IMR-90 (cell line): ENCODE measurements at regions not wholly inside any gene's neighbourhood (a gene's known extent, or its start where the extent isn't known, plus 50 kb on each side); places are given as distances from the start of the nearest gene placed in this dataset.

Experiments
- ATAC-seq: fragments of 200-7000 bp; cut with Tn5 transposase; 2 replicates; pipeline ENCODE4 v1.9.1; 2020; ENCODE audit warnings: low read depth, mild to moderate bottlenecking, moderate library complexity
- BruUV-seq: library from RNA; stranded (reverse); fragments of 400-500 nt; replicated peaks from 2 replicates; lab custom pipeline; 2021; lab: Mats Ljungman, UMichigan
- CTCF ChIA-PET: fragments of 300-600 bp; formaldehyde crosslinking; extraction: SDS; loops from one replicate; lab custom pipeline; 2021; ENCODE audit warnings: antibody characterized with exemption; lab: Yijun Ruan, JAX
- POLR2A ChIA-PET: fragments of 300-600 bp; sonication (Branson Sonifier 250); formaldehyde crosslinking; loops from one replicate; lab custom pipeline; 2022; ENCODE audit warnings: antibody characterized with exemption; ENCODE audit not compliant: unreplicated experiment; lab: Charles Lee
- DNase-seq: peaks from one replicate; pipeline ENCODE4 v3.0.0; 2013
- H2AFZ ChIP-seq: replicated peaks from 2 replicates; pipeline ENCODE3; 2013; ENCODE audit warnings: low read length, mild to moderate bottlenecking; ENCODE audit not compliant: poor library complexity
- H2AK5ac ChIP-seq: 2 replicates; pipeline ENCODE4 v1.6.1; 2013; ENCODE audit warnings: low read depth, low read length, inconsistent platforms
- H2AK9ac ChIP-seq: replicated peaks from 2 replicates; pipeline ENCODE3; 2013; ENCODE audit warnings: mild to moderate bottlenecking, low read depth, low read length, moderate library complexity; ENCODE audit not compliant: poor library complexity
- H2BK120ac ChIP-seq: 2 replicates; pipeline ENCODE4 v1.6.1; 2013; ENCODE audit warnings: low read depth, low read length, inconsistent platforms
- H2BK15ac ChIP-seq: 3 replicates; pipeline ENCODE4 v1.6.1; 2013; ENCODE audit warnings: low read depth, low read length, inconsistent platforms
- H2BK20ac ChIP-seq: 2 replicates; pipeline ENCODE4 v1.6.1; 2013; ENCODE audit warnings: low read depth, mild to moderate bottlenecking, inconsistent platforms, low read length, moderate library complexity
- H2BK5ac ChIP-seq: 2 replicates; pipeline ENCODE4 v1.6.1; 2013; ENCODE audit warnings: mild to moderate bottlenecking, low read depth, low read length, inconsistent platforms; ENCODE audit not compliant: poor library complexity, severe bottlenecking
- H3K14ac ChIP-seq: replicated peaks from 2 replicates; pipeline ENCODE4 v1.6.1; 2013; ENCODE audit warnings: low read depth, low read length, inconsistent platforms
- H3K18ac ChIP-seq: 2 replicates; pipeline ENCODE4 v1.6.1; 2013; ENCODE audit warnings: low read depth, low read length, control low read depth
- H3K23ac ChIP-seq: 2 replicates; pipeline ENCODE4 v1.6.1; 2013; ENCODE audit warnings: low read depth, low read length, inconsistent platforms
- H3K27ac ChIP-seq: 2 replicates; pipeline ENCODE4 v1.5.1; 2013; ENCODE audit warnings: mild to moderate bottlenecking, control low read depth, low read length; ENCODE audit not compliant: insufficient read depth
- H3K27me3 ChIP-seq: 2 replicates; pipeline ENCODE4 v1.6.1; 2013; ENCODE audit warnings: low read length; ENCODE audit not compliant: control insufficient read depth, insufficient read depth
- H3K36me3 ChIP-seq: 2 replicates; pipeline ENCODE4 v1.6.1; 2013; ENCODE audit warnings: low read length, mixed read lengths; ENCODE audit not compliant: control insufficient read depth, insufficient read depth
- H3K4ac ChIP-seq: 2 replicates; pipeline ENCODE4 v1.6.1; 2013; ENCODE audit warnings: low read depth, low read length, inconsistent platforms
- H3K4me1 ChIP-seq: 2 replicates; pipeline ENCODE4 v1.6.1; 2013; ENCODE audit warnings: low read length, mixed read lengths; ENCODE audit not compliant: control insufficient read depth, insufficient read depth
- H3K4me2 ChIP-seq: 2 replicates; pipeline ENCODE4 v1.6.1; 2013; ENCODE audit warnings: low read depth, mild to moderate bottlenecking, control low read depth, low read length, moderate library complexity
- H3K4me3 ChIP-seq: 2 replicates; pipeline ENCODE4 v1.5.1; 2013; ENCODE audit warnings: low read depth, mild to moderate bottlenecking, control low read depth, low read length, moderate library complexity; ENCODE audit not compliant: insufficient read depth
- H3K56ac ChIP-seq: 2 replicates; pipeline ENCODE4 v1.6.1; 2013; ENCODE audit warnings: low read length, inconsistent platforms; ENCODE audit not compliant: insufficient read depth; ENCODE audit errors: extremely low read depth
- H3K79me1 ChIP-seq, 2 experiments: 2 replicates each; pipeline ENCODE4 v1.6.1; 2013; ENCODE audit warnings: low read length in 2 of 2, inconsistent platforms in 1 of 2, low read depth in 1 of 2
- H3K9ac ChIP-seq: 2 replicates; pipeline ENCODE4 v1.6.1; 2013; ENCODE audit warnings: low read depth, low read length, control low read depth
- H3K9me1 ChIP-seq: 2 replicates; pipeline ENCODE4 v1.6.1; 2013; ENCODE audit warnings: low read length, inconsistent platforms; ENCODE audit not compliant: insufficient read depth
- H3K9me3 ChIP-seq: 2 replicates; pipeline ENCODE4 v1.6.1; 2013; ENCODE audit warnings: low read length; ENCODE audit not compliant: control insufficient read depth, insufficient read depth
- H4K20me1 ChIP-seq: 2 replicates; pipeline ENCODE4 v1.6.1; 2013; ENCODE audit warnings: low read length, inconsistent platforms; ENCODE audit not compliant: insufficient read depth
- H4K5ac ChIP-seq: 2 replicates; pipeline ENCODE4 v1.6.1; 2013; ENCODE audit warnings: mild to moderate bottlenecking, low read depth, low read length, control low read depth
- H4K8ac ChIP-seq, 2 experiments: 2 replicates each; pipeline ENCODE4 v1.6.1; 2013; ENCODE audit warnings: low read depth in 2 of 2, low read length in 2 of 2, control low read depth in 1 of 2, inconsistent platforms in 1 of 2
- H4K91ac ChIP-seq: 2 replicates; pipeline ENCODE4 v1.6.1; 2013; ENCODE audit warnings: low read depth, low read length, inconsistent platforms; ENCODE audit not compliant: insufficient read depth
- CEBPB ChIP-seq: IDR thresholded peaks from 2 replicates; pipeline ENCODE4 v1.6.1; 2012; ENCODE audit warnings: low read depth, low read length, improper control_type of control experiment
- MAFK ChIP-seq: IDR thresholded peaks from 2 replicates; pipeline ENCODE4 v1.6.1; 2012; ENCODE audit warnings: low read depth, low read length, improper control_type of control experiment
- POLR2A ChIP-seq: IDR thresholded peaks from 2 replicates; pipeline ENCODE4 v1.6.1; 2012; ENCODE audit warnings: mild to moderate bottlenecking, low read depth, low read length
- RFX5 ChIP-seq: IDR thresholded peaks from 2 replicates; pipeline ENCODE4 v1.8.0; 2012; ENCODE audit warnings: low read depth, mild to moderate bottlenecking, low read length, moderate library complexity
- WGBS, 2 experiments: methylation state at CpG; one replicate each; pipeline versions ENCODE4 v1.1.5 to v1.1.7; 2013; ENCODE audit warnings: missing lambda C conversion rate in 2 of 2; ENCODE audit not compliant: insufficient read length in 1 of 2; ENCODE audit errors: extremely low coverage in 2 of 2; 5-methylcytosine and 5-hydroxymethylcytosine counted together
- dilution Hi-C: fragments of 300-500 bp; cut with HindIII; formaldehyde crosslinking; loops from one replicate; pipeline ENCODE4 v1.14.3; 2018; ENCODE audit warnings: low sequenced_read_pairs; ENCODE audit not compliant: unreplicated experiment
- in situ Hi-C: fragments of 300-500 bp; cut with MboI; formaldehyde crosslinking; loops from 3 replicates; pipeline ENCODE4 v1.14.3; 2019; ENCODE audit warnings: low sequenced_read_pairs, inconsistent platforms, mixed read lengths
- intact Hi-C: fragments of 100-400 bp; cut with micrococcal nuclease; formaldehyde crosslinking; loops from 2 replicates; pipeline ENCODE4 v1.10.0; 2022
- TF ChIP-seq, protein P1 (sequence below): conservative IDR thresholded peaks from 2 replicates; pipeline ENCODE4 v1.5.1; 2012; ENCODE audit warnings: mild to moderate bottlenecking, low read depth, low read length, improper control_type of control experiment
- TF ChIP-seq, protein P2 (sequence below): fragments of 150-350 bp; IDR thresholded peaks from 2 replicates; pipeline ENCODE4 v1.6.1; 2017; ENCODE audit warnings: mild to moderate bottlenecking, antibody characterized with exemption, low read length, low read depth

DNA sequence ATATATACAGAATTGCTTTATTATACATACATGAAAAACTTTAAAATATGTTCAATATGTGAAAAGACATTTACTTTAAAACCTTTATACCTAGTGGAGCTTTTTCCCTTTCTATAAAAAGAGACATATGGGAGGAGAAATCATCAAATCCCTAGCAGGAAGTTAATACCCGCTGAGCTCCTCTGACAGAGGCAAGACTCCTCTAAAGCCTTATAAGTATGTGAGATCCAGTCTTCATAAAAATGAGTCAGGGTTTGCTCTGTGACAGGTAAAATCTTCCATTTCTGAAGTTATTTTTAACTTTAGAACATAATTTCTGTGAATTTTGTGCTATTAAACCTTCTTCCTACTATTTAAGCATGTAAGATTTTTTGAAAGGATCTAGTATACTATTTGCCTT, 634.4 kb upstream of the AADAT start:
- no peaks in the 10 kb centered on the region for H4K20me1 ChIP-seq
- no peaks in the 10 kb centered on the region for H3K9me3 ChIP-seq
- dilution Hi-C loops: no loop called here

More for the DNA sequence above, 634.4 kb upstream of the AADAT start:
- Histone ChIP-seq H4K5ac (no peak overlapping the region), H3K9ac (no peak overlapping the region), H3K4me3 (no peak overlapping the region), H3K36me3 (no peaks in the 10 kb centered on the region), H4K8ac (no peak overlapping the region), H2BK5ac (no peak overlapping the region), H2BK15ac (no peak overlapping the region), H2AFZ (no peak overlapping the region), H3K4me1 (no peaks in the 10 kb centered on the region), H3K9me1 (no peaks in the 10 kb centered on the region), H3K23ac (no peak overlapping the region), H3K14ac (no peak overlapping the region), H2AK9ac (no peak overlapping the region), H2BK20ac (no peak overlapping the region), H3K4me2 (no peak overlapping the region), H4K91ac (no peak overlapping the region), H3K27ac (no peak overlapping the region), H3K18ac (no peak overlapping the region), H3K56ac (no peak overlapping the region), H2AK5ac (no peak overlapping the region), H3K4ac (no peak overlapping the region), H3K27me3 (no peaks in the 10 kb centered on the region), H2BK120ac (no peak overlapping the region), H3K79me1 (no peaks in the 10 kb centered on the region)
- POLR2A ChIA-PET: no interaction called here
- WGBS, 2 experiments: no CpG with 5 or more reads among the region's 1 CpG
- CTCF ChIA-PET: no interaction called here
- in situ Hi-C loops: no loop called here
- BruUV-seq: no TSS peak
- intact Hi-C loops: no loop called here
- ATAC-seq: no peak
- DNase-seq: no peak
- TF ChIP-seq, protein P1, sequence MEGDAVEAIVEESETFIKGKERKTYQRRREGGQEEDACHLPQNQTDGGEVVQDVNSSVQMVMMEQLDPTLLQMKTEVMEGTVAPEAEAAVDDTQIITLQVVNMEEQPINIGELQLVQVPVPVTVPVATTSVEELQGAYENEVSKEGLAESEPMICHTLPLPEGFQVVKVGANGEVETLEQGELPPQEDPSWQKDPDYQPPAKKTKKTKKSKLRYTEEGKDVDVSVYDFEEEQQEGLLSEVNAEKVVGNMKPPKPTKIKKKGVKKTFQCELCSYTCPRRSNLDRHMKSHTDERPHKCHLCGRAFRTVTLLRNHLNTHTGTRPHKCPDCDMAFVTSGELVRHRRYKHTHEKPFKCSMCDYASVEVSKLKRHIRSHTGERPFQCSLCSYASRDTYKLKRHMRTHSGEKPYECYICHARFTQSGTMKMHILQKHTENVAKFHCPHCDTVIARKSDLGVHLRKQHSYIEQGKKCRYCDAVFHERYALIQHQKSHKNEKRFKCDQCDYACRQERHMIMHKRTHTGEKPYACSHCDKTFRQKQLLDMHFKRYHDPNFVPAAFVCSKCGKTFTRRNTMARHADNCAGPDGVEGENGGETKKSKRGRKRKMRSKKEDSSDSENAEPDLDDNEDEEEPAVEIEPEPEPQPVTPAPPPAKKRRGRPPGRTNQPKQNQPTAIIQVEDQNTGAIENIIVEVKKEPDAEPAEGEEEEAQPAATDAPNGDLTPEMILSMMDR: no peak
- TF ChIP-seq RFX5 (no peak), POLR2A (no peak), CEBPB (no peak), MAFK (no peak)
- TF ChIP-seq, protein P2, sequence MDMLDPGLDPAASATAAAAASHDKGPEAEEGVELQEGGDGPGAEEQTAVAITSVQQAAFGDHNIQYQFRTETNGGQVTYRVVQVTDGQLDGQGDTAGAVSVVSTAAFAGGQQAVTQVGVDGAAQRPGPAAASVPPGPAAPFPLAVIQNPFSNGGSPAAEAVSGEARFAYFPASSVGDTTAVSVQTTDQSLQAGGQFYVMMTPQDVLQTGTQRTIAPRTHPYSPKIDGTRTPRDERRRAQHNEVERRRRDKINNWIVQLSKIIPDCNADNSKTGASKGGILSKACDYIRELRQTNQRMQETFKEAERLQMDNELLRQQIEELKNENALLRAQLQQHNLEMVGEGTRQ: no peak
